ENCODE measurements at regions not wholly inside any gene's neighbourhood (a gene's known extent, or its start where the extent isn't known, plus 50 kb on each side); places are given as distances from the start of the nearest gene placed in this dataset.
"Not testable (repeated sequence)": the region's sequence is repeated elsewhere in the genome, so short reads cannot be mapped to it uniquely, and the experiment has no call there.

DNA sequence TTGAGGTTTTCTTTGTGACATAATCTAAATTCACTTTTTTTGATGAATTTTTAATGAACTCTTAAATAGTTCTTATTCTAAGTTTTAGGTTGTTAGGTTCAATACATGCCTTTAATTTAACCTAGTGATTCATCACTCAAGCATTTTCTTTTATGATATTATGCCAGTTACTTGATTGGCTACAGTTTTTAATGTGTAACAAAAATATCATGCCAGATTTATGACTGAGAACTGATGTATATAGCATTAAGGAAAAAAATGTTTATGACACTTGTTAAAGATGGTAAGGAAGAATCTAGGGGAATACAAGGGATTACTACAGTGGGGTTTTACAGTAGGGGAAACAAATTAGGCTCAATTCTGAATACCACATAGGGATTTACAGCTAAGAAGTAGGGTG is 103.1 kb downstream of the VGLL3 start:
- no peak for DNase-seq (ENCODE audit: low spot score)

DNA sequence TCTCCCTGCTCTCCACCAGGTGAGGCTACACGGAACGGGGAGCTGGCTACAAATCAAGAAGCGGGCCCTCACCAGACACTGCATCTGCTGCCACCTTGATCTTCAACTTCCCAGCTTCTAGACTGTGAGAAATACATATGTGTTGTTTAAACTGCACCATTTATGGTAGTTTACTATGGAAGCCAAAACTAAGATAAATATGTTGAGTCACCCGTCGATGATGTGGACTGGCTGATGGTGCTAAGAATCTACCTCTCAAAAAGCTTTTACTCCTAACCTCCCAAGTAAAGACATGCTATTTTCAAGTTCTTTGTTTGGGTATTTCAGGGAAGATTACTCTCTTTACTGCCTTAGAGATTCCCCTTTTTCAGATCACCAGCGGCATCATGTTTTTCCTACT is 110.9 kb downstream of the VGLL3 start:
- DNase-seq (ENCODE audit: low spot score) = no peak

DNA sequence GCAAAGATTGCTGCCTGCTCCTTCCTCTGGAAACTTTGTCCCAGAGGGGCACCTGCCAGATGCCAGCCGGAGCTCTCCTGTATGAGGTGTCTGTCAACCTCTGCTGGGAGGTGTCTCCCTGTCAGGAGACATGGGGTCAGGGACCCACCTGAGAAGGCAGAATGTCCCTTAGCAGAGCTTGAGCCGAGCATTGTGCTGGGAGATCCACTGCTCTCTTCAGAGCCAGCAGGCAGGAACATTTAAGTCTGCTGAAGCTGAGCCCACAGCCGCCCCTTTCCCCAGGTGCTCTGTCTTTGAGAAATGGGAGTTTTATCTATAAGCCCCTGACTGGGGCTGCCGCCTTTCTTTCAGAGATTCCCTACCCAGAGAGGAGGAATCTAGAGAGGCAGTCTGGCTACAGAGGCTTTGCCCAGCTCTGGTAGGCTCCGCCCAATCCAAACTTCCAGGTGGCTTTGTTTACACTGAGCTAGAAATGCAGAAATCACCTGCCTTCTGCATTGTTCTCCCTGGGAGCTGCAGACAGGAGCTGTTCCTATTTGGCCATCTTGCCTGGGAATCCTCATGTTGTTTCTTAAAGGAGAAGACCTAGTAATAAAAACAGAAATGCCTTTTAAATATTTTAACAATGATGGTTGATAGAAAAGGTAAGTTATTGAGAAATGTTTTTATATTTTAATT is 114.3 kb downstream of the VGLL3 start:
- DNase-seq (ENCODE audit: low spot score) = not testable (repeated sequence)

DNA sequence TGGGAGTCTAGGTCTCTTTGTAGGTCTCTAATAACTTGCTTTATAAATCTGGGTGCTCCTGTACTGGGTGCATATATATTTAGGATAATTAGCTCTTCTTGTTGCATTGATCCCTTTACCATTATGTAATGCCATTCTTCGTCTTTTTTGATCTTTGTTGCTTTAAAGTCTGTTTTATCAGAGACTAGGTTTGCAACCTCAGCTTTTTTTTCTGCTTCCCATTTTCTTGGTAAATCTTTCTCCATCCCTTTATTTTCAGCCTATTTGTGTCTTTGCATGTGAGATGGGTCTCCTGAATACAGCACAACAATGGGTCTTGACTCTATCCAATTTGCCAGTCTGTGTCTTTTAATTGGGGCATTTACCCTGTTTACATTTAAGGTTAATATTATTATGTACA is 116.2 kb downstream of the VGLL3 start:
- DNase-seq (ENCODE audit: low spot score) = not testable (repeated sequence)

DNA sequence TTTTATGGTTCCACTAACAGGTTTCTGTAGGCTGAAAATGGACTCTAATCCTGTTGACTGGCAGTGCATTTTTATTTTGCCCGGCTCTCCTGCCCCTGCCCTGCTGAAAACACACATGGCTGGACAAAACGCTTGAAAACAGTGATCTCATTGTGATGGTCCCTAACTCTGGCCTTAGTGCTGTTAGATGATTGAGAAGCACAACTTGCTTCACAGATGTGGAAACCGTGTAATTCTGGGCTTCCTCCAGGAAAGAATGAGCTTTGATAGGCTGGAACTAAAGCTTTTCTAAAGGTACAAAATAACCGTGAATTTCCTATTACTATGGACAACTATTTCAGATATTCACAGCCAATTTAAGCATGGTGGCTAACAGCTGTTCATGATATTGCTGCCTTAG is 121.4 kb downstream of the VGLL3 start:
- no peak for DNase-seq (ENCODE audit: low spot score)

DNA sequence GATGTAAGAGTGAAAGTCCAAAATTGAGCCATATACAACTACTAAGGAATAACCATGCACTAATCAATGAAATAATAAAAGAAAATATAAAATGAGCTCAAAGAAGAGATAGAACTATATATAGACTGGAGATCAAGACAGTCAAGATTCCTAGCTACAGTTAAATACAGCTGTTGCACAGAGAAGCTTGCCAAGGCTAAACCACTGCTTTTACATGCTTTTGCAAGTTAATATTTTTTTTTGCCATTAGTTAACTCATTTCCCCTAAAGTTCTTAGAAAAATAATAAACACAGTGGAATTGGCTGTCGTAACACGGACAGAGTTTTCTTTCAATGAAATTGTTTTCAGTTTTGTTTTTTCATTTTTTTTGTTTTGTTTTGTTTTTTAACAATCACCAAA is 123.0 kb downstream of the VGLL3 start:
- no peak for DNase-seq (ENCODE audit: low spot score)

DNA sequence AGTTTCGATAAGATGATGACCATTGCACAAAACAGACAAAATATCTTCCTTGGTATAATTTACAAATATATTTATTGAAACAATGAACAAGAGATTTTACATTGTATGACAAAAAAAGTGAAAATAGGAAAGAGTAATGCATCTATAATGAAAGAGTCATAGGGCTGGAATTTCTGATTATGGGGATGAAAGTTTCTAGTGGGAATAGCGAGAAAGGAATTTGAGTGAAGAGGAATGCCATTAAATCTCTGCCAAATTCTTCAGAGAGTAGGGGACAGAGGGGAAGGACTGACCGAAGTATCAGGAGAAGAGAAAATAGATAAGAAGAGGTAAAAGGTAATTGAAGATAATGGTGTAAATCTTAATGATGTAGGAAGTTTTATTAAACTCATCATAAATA is 125.4 kb downstream of the VGLL3 start:
- DNase-seq (ENCODE audit: low spot score) = no peak

DNA sequence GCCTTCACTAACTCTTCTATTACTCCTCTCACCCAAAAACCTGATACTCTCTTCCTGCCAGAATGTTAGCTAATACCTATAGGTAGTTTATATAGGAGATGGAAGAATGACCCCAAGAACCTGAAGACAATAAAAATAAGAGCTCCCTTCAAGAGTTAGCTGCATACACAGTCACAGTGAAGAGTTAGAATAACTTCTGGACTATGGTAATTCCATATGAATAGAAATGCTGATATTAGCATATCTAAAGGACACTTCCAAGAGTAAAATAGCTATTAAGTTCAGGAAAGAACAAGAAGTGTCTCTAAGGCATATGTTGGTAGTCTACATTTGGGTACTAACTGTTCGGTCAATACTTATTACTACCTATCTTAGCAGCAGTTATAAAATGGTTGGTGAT is 134.2 kb downstream of the VGLL3 start:
- no peak for DNase-seq (ENCODE audit: low spot score)

DNA sequence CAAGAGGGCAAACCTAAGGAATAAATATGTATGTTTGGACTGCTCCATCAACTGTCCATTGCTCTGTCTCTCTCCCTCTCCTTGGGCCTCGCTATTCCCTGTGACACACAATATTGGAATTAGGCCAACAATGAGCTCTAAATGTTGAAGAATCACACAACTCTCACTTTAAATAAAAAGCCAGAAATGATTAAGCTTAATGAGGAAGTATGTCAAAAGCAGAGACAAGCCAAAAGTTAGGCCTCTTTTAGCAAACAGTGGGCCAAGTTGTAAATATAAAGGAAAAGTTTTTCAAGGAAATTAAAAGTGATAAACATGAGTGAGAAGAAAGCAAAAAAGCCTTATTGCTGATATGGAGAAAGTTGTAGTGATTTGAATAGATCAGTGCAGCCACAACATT is 141.0 kb downstream of the VGLL3 start:
- DNase-seq (ENCODE audit: low spot score) = no peak

DNA sequence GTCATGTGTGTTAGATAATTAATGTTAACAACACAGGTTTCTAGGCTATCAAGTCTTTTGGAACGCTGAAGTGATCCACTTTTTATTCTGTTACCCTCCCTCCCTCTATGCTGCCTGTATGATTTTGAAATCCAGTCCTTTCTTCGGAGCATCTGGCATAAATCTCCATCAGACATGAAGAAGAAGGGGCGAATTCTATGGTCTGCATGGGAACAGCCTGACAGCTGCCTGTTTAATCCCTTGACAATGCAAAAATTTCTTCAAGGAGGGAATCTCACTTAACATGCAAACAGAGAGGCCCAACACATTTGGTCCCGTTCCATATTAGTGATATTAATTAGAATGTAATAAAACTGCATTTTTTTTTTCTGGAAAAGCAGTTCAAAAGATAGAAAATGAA is 145.2 kb downstream of the VGLL3 start:
- DNase-seq (ENCODE audit: low spot score) = no peak

DNA sequence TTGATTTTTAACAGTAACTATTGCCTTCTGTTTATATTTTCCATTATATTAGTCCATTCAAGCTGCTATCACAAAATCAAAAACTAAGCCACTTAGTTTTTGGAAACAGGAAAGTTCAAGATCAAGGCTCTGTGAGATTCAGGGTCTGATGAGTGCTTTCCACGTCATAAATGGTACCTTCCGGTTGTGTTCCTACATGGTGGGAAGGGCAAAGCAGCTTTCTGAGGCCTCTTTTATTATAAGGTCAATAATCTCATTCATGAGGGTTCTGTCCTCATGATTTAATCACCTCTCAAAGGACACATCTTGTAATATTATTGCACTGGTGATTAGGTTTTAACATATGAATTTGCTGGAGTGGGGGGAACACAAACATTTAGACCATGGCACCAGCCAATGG is 152.0 kb downstream of the VGLL3 start:
- no peak for DNase-seq (ENCODE audit: low spot score)

DNA sequence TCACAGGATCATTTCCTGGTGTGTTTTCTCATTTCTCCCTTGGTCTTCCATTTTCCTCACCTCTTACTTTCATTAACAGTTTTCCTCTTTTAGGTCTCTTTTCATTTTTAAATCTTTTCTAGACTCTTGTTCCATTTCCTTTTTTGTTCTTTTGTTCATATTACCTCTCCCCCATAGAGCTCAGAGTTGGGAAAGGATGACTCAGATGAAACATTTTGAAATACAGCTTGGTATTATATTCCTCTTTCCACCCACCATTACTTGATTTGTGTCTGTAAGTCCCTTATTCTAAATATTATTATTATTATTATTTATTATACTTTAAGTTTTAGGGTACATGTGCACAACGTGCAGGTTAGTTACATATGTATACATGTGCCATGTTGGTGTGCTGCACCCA is 153.1 kb downstream of the VGLL3 start:
- DNase-seq (ENCODE audit: low spot score) = no peak

DNA sequence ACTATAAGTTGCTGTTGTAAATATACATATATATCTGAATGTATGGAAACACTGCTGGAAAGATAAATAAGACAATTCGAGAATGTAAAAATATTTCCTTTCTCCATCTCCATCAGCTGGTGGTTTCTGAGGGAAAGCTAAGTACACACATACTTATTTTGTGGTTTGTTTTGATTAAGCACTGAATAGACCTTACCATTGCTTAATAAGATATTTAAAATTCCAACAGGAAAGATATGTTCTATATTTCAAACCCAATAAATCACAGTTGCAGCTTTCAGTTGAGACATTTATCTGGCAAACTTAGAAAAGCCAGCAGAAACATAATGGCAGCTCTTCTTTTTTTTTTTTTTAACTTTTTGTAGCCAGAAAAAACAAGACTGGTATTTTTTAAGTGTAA is 160.4 kb downstream of the VGLL3 start:
- no peak for DNase-seq (ENCODE audit: low spot score)

DNA sequence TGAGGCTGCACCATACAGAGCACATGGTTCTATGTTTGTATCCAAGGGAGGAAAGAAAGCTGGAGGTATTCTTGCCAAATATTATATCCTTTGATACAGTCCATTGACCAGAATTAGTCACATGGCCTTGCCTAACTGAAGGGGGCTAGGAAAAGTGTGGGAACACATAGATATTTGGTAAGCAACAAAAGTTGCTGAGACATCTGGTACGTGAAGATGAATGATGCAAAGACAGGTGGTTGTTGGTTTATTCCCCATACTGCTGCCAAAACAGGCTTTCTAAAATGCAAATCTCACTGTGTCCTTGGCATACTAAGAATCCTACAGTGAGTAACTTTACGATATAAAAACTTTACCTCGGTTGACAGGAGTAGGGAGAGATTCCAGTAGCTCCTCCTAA is 162.2 kb downstream of the VGLL3 start:
- DNase-seq (ENCODE audit: low spot score) = no peak

DNA sequence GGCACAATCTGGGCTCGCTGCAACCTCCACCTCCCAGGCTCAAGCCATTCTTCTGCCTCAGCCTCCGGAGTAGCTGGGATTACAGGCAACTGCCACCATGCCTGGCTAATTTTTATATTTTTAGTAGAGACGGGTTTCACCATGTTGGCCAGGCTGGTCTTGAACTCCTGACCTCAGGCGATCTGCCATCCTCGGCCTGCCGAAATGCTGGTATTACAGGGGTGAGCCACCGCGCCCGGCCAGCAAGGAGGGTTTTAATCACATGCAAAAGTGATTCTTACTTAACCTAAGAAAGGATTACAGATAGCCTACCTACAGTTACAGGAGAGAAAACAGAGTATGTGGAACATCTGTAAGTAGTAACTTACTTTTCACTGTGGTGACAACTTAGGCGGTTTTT is 163.4 kb downstream of the VGLL3 start:
- not testable (repeated sequence) for DNase-seq (ENCODE audit: low spot score)

DNA sequence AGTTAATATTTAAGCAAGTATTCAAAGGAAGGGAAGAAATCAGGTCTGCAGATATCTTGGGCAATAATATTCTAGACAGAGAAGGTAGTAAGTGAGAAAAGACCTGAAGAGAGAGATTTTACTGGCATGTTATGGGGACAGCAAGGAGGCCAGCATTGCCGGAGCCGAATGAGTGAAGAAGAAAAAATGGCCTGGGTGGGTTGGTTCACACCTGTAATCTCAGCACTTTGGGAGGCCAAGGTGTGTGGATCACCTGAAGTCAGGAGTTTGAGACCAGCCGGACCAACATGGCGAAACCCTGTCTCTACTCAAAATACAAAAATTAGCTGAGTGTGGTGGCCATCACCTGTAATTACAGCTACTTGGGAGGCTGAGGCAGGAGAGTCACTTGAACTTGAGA is 164.7 kb downstream of the VGLL3 start:
- DNase-seq (ENCODE audit: low spot score) = no peak

DNA sequence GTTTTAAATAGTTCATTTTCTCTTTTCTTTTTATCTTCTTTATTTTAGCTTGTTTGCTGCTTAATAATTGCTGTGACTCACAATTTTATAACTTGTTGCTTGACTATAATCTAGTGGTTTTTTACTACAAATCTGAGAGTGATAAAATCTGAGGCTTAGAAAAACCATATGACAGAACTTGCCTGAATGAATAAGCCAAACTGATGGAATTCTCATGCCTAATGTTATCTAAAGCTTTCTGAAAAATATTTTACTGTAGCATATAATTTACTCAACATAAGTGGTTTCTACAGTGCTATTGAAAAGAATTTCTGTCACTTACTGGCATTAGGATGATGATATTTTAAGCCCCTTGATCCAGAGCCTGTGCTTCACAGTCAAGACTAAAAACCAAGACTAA is 175.1 kb downstream of the VGLL3 start:
- DNase-seq (ENCODE audit: low spot score) = no peak

DNA sequence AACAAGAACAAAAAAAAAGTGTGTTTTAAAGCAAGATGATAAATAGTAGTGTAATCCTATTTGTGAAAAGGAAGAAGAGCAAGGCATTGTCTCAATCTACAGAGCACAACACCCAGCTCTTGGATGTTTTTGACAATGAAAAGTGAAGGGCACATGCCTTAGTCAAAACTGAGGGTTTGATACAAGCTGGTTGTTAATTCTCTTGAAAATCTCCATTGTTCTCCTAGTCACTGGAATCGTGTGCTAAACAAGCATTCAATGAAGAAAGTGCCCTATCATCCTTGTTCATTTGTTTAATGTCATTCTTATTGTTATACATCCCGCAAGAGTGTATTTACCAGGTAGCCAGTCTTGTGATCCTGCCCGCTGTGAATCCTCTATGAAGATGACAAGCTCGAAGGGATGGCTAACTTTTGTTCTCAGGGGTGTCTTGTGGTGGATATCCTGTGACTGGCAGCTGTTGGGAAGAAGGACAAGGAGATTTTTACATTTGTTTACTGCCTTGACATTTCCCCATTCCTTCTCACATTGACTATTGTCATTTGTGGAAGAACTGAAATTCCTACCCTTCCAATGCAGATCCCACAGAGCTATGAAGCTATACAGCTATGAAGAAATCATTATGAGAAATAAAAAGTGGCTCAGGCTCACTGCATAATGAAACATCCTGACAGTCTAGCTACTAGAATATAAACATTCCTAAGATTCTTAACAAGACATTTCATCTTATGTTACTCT is 175.9 kb downstream of the VGLL3 start:
- DNase-seq (ENCODE audit: low spot score) = peak; percentile 10

DNA sequence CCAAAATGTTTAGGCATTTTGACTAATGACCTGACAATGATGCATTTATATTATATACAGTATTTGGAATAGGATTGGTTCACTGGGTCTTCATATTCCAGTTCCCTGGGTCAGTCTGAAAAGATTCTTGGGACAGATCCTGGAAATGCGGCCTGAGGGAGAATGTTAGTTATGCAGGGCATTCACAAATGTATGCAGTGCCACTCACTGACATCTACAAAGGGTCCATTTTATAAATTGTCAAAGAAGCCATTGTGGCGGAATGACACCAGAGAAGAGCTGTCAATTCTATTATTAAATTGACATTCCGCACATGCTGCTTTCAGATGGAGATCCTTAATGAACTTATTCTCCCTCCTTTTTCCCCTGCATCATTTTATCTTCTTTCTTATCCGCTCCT is 176.6 kb downstream of the VGLL3 start:
- DNase-seq (ENCODE audit: low spot score) = no peak

DNA sequence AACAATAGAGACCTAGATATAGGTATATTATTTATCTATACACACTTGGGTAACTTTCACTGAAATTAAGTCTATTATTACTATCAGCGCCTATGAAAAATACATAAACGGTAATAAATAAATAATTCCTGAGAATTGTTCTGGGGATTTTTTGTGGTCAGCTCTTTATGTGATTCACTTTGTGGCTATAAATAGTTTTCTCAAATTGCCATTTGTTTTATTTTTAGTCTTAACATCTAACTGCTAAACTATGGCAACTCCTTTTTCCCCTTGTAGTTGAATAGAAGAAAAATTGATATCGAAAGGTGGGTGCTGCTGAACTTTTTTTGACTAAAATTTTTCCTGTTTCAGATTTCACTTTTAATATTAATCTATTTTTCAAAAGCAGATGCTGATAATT is 189.0 kb downstream of the VGLL3 start:
- DNase-seq (ENCODE audit: low spot score) = peak; percentile 3

DNA sequence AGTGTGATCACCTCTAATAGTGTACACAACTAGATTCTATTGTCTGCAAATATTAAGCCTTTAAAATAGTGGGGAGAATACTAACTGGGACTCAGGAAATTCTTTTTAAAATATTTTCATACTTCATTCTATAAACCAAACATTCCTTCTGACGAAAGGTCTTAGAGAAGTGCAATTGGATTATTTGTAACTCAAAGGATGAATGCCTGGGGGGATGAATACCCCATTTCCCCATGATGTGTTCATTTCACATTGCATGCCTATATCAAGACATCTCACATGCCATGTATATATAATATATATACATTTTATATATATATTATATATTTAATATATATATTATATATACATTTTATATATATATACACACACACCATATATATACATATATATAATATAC is 189.9 kb downstream of the VGLL3 start:
- DNase-seq (ENCODE audit: low spot score) = no peak

DNA sequence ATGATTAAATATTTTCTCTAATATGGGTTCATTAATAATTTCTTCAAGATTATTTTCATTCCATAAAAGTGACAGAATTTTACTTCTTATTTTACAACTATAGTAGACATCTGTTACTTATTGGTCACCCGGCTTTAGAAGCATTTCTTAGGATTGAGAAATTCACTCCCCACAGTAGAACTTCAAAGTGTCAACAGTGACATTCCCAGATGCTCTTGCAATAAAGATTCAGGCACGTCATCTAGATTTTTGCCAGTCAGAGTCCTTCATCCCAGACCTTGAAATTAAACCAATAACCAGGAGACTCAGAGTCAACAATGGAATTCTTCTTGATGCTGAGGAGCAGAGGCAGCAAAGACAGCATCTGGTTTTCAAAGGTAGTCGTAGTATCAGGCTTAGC is 190.8 kb downstream of the VGLL3 start:
- DNase-seq (ENCODE audit: low spot score) = no peak

DNA sequence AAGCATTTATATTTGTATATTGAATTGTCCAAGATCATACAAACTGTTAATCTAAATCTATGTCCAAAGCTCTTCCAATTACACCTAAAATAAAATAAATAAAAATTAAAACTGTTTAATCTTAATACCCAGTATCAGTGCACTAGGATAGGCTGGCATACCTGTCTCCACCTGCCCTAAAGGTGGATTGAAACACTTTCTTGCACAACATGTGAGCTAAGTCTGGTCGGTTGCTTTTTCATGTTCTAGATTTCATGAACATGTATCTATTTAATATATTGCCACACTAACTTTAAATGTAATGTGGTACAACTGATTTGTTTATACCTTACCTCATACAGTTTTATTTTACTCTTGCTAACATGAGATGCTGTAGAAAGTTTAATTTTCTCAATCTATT is 193.0 kb downstream of the VGLL3 start:
- no peak for DNase-seq (ENCODE audit: low spot score)
